Spleen (tissue), 11 donors: ENCODE measurements at regions not wholly inside any gene's neighbourhood (a gene's known extent, or its start where the extent isn't known, plus 50 kb on each side); places are given as distances from the start of the nearest gene placed in this dataset.

ENCODE experiments used
- DNase-seq: peaks from one replicate; pipeline ENCODE4 v3.0.0-alpha.2; 2020
- H3K27ac ChIP-seq, 8 donors: fragments of 200-600 bp; sonication (generic) in 7 of 8; 1 replicate in 4 of 8; 2 replicates in 4 of 8; pipeline versions ENCODE4 v1.5.0 to v1.8.0; 2016 to 2021; ENCODE audit warnings: inconsistent platforms in 4 of 8, mild to moderate bottlenecking in 4 of 8, moderate library complexity in 1 of 8
- H3K27me3 ChIP-seq, 7 donors: fragments of 200-600 bp; sonication (generic) in 6 of 7; replicated peaks in 1 of 7; 1 replicate in 4 of 7; 2 replicates in 3 of 7; pipeline versions ENCODE4 v1.5.0 to v1.8.0; 2016 to 2021; ENCODE audit warnings: inconsistent platforms in 3 of 7, mild to moderate bottlenecking in 1 of 7
- H3K36me3 ChIP-seq, 6 donors: fragments of 200-600 bp; sonication (generic) in 5 of 6; 1 replicate in 4 of 6; 2 replicates in 2 of 6; pipeline versions ENCODE4 v1.5.0 to v1.8.0; 2016 to 2021; ENCODE audit warnings: inconsistent platforms in 2 of 6
- H3K4me1 ChIP-seq, 6 donors: fragments of 200-600 bp; sonication (generic) in 5 of 6; 1 replicate in 3 of 6; 2 replicates in 3 of 6; pipeline versions ENCODE4 v1.5.0 to v1.8.0; 2016 to 2021; ENCODE audit warnings: inconsistent platforms in 3 of 6
- H3K4me3 ChIP-seq, 8 donors: fragments of 200-600 bp; sonication (generic) in 7 of 8; 1 replicate in 4 of 8; 2 replicates in 4 of 8; pipeline versions ENCODE4 v1.5.0 to v1.8.0; 2016 to 2021; ENCODE audit warnings: inconsistent platforms in 4 of 8, mild to moderate bottlenecking in 4 of 8, moderate library complexity in 2 of 8
- H3K9me3 ChIP-seq, 8 donors: fragments of 200-600 bp; sonication (generic) in 7 of 8; 1 replicate in 4 of 8; 2 replicates in 4 of 8; pipeline versions ENCODE4 v1.5.0 to v1.8.0; 2016 to 2021; ENCODE audit warnings: inconsistent platforms in 4 of 8
- CTCF ChIP-seq, 11 experiments: fragments of 200-600 bp in 7 of 11; fragments of 450-650 bp in 4 of 11; sonication (generic) in 4 of 11; IDR thresholded peaks in 8 of 11; conservative IDR thresholded peaks in 3 of 11; 1 replicate in 7 of 11; 2 replicates in 4 of 11; pipeline versions ENCODE4 v1.4.0 to v1.8.0; 2016 to 2021; ENCODE audit warnings: antibody characterized with exemption in 11 of 11, inconsistent platforms in 4 of 11, mild to moderate bottlenecking in 1 of 11
- POLR2A ChIP-seq, 3 donors: fragments of 450-650 bp; IDR thresholded peaks; one replicate each; pipeline ENCODE4 v1.5.1; 2017; ENCODE audit warnings: antibody characterized with exemption in 3 of 3, mild to moderate bottlenecking in 1 of 3
- POLR2AphosphoS5 ChIP-seq, 3 donors: sonication (generic); formaldehyde crosslinking; IDR thresholded peaks; one replicate each; pipeline ENCODE4 v1.5.1; 2017; ENCODE audit warnings: antibody characterized with exemption in 3 of 3
- WGBS, 5 donors: extraction: QIAGEN DNeasy Blood & Tissue Kit in 3 of 5; methylation state at CpG; one replicate each; pipeline versions ENCODE4 v1.1.5 to v1.1.7; 2013 to 2018; 5-methylcytosine and 5-hydroxymethylcytosine counted together
- intact Hi-C: fragments of 100-400 bp; cut with DNase I; formaldehyde crosslinking; loops from one replicate; pipeline ENCODE4 v1.15.0; 2023; ENCODE audit warnings: low total_unique reads
- donor health status: healthy with polysubstance abuse.
- donor health status: DM: no; HTN: no; CAD: no; lungs with moderate emphysema.
- donor health status: DM: no; HTN: no; CAD: no.
- donor health status: Bipolar disorder and iron deficiency.
- donor health status: healthy.
- donor health status: DM: no; HTN: no; CAD: no.
- donor health status: DM: yes; HTN: yes; CAD: no.

GRCh38 chr13:64798422-64798821, 2431.7 kb downstream of the PCDH9 start:
- intact Hi-C loops, result no loop called here
- TF ChIP-seq POLR2A (IDR thresholded peaks at IDR 0.05) (no peak), CTCF (IDR thresholded peaks at IDR 0.05 in 8 of 11, conservative IDR thresholded peaks at IDR 0.05 in 3 of 11) (no peak), POLR2AphosphoS5 (IDR thresholded peaks at IDR 0.05) (no peak)

GRCh38 chr13:64793592-64793991, 2436.5 kb downstream of the PCDH9 start:
- Histone ChIP-seq H3K36me3 (no peaks in the 10 kb centered on the region), H3K4me1 (no peaks in the 10 kb centered on the region), H3K27ac (no peak overlapping the region), H3K9me3 (peaks cover 0 to 9% (median 0%) of the 10 kb centered on the region in 8 donors), H3K27me3 (no peaks in the 10 kb centered on the region), H3K4me3 (no peak overlapping the region)
- 67 to 88% (median 73%) methylated on average over 3 of the region's 3 CpGs for WGBS, 5 donors
- DNase-seq, result no peak
- intact Hi-C loops, result no loop called here
- TF ChIP-seq POLR2AphosphoS5 (IDR thresholded peaks at IDR 0.05) (no peak), POLR2A (IDR thresholded peaks at IDR 0.05) (no peak), CTCF (IDR thresholded peaks at IDR 0.05 in 8 of 11, conservative IDR thresholded peaks at IDR 0.05 in 3 of 11) (no peak)

More at GRCh38 chr13:64798422-64798821, 2431.7 kb downstream of the PCDH9 start:
- H3K27ac ChIP-seq, result no peak overlapping the region
- no peaks in the 10 kb centered on the region for H3K36me3 ChIP-seq
- DNase-seq, result no peak
- H3K27me3 ChIP-seq, result no peaks in the 10 kb centered on the region
- no peaks in the 10 kb centered on the region for H3K4me1 ChIP-seq
- no peak overlapping the region for H3K4me3 ChIP-seq
- H3K9me3 ChIP-seq, result peaks cover 0 to 3% (median 0%) of the 10 kb centered on the region in 8 donors
- 58 to 87% (median 73%) methylated on average over 4 of the region's 4 CpGs for WGBS, 5 donors

GRCh38 chr13:64793131-64793530, 2437.0 kb downstream of the PCDH9 start:
- Histone ChIP-seq H3K9me3 (peaks cover 0 to 9% (median 0%) of the 10 kb centered on the region in 8 donors), H3K4me3 (no peak overlapping the region), H3K27me3 (no peaks in the 10 kb centered on the region), H3K36me3 (no peaks in the 10 kb centered on the region), H3K4me1 (no peaks in the 10 kb centered on the region), H3K27ac (no peak overlapping the region)
- no peak for DNase-seq
- 84 to 91% (median 90%) methylated on average over 3 of the region's 3 CpGs for WGBS, 5 donors
- intact Hi-C loops, result no loop called here
- TF ChIP-seq POLR2AphosphoS5 (IDR thresholded peaks at IDR 0.05) (no peak), CTCF (IDR thresholded peaks at IDR 0.05 in 8 of 11, conservative IDR thresholded peaks at IDR 0.05 in 3 of 11) (no peak), POLR2A (IDR thresholded peaks at IDR 0.05) (no peak)

GRCh38 chr13:64791373-64791772, 2438.8 kb downstream of the PCDH9 start:
- no peak for DNase-seq
- H3K4me1 ChIP-seq, result no peaks in the 10 kb centered on the region
- H3K9me3 ChIP-seq, result peaks cover 0 to 14% (median 0%) of the 10 kb centered on the region in 8 donors
- 81 to 94% (median 88%) methylated on average over 4 of the region's 4 CpGs for WGBS, 5 donors
- TF ChIP-seq POLR2AphosphoS5 (IDR thresholded peaks at IDR 0.05) (no peak), CTCF (IDR thresholded peaks at IDR 0.05 in 8 of 11, conservative IDR thresholded peaks at IDR 0.05 in 3 of 11) (no peak), POLR2A (IDR thresholded peaks at IDR 0.05) (no peak)
- no peaks in the 10 kb centered on the region for H3K36me3 ChIP-seq
- intact Hi-C loops, result no loop called here
- no peak overlapping the region for H3K27ac ChIP-seq
- no peaks in the 10 kb centered on the region for H3K27me3 ChIP-seq
- H3K4me3 ChIP-seq, result no peak overlapping the region
